ENCODE measurements at regions not wholly inside any gene's neighbourhood (a gene's known extent, or its start where the extent isn't known, plus 50 kb on each side); places are given as distances from the start of the nearest gene placed in this dataset.

- FAIRE-seq (no peak), DNase-seq (ENCODE audit: low spot score) (no peak), ATAC-seq (no peak)
- 9% methylated on average over 2 of the region's 2 CpGs for WGBS (ENCODE audit: low lambda C conversion rate)
- Histone ChIP-seq H3K36me3 (replicated peaks in 1 of 2; ENCODE audit: control insufficient read depth in 1 of 2, insufficient read depth in 2 of 2, low read length in 2 of 2) (no peaks in the 10 kb centered on the region), H3K27ac (ENCODE audit: extremely low read length, insufficient read depth, low read length) (no peak overlapping the region), H3K4me2 (ENCODE audit: low read depth, low read length) (no peak overlapping the region), H3K79me2 (ENCODE audit: insufficient read depth, low read length) (no peaks in the 10 kb centered on the region), H2AFZ (ENCODE audit: low read length) (no peak overlapping the region), H3K4me1 (ENCODE audit: insufficient read depth, low read length) (no peaks in the 10 kb centered on the region), H4K20me1 (ENCODE audit: insufficient read depth, low read length) (no peaks in the 10 kb centered on the region), H3K9ac (ENCODE audit: insufficient read depth, low read depth, low read length) (no peak overlapping the region), H3K4me3 (replicated peaks in 1 of 3; ENCODE audit: insufficient read depth in 1 of 3, low read depth in 2 of 3, low read length in 3 of 3) (no peak overlapping the region), H3K27me3 (ENCODE audit: control insufficient read depth in 1 of 2, insufficient read depth in 2 of 2, low read length in 2 of 2) (no peaks in the 10 kb centered on the region), H3K9me3 (ENCODE audit: low read length) (no peaks in the 10 kb centered on the region)
- no TSS peak for BruUV-seq (replicated peaks)
- ChIA-PET POLR2A (no interaction called here), CTCF (ENCODE audit: low intra/inter-chr PET ratio, low total read pairs) (no interaction called here)
- in situ Hi-C loops (cut with HindIII; ENCODE audit: extremely low pct_ligation_motif_present, low pct_unique_long_range_greater_than_20kb) = no loop called here
- TF ChIP-seq CHD2 (IDR thresholded peaks at IDR 0.05; ENCODE audit: low read depth, low read length) = no peak
- TF ChIP-seq ZNF614 (CRISPR knock-in tag; IDR thresholded peaks at IDR 0.05; ENCODE audit: borderline replicate concordance) = no peak
- no peak for TF ChIP-seq HOXA3 (CRISPR knock-in tag; IDR thresholded peaks at IDR 0.05)
- no peak for TF ChIP-seq RELA (CRISPR knock-in tag; IDR thresholded peaks at IDR 0.05)
- no peak for TF ChIP-seq ZNF570 (CRISPR knock-in tag; IDR thresholded peaks at IDR 0.05; ENCODE audit: borderline replicate concordance)
- TF ChIP-seq HNF1A (IDR thresholded peaks at IDR 0.05; ENCODE audit: low read depth) = no peak
- no peak for TF ChIP-seq HNF1A (CRISPR knock-in tag; IDR thresholded peaks at IDR 0.05; ENCODE audit: borderline replicate concordance)
- TF ChIP-seq NFATC3 (CRISPR knock-in tag; IDR thresholded peaks at IDR 0.05) = no peak
- TF ChIP-seq SRY (CRISPR knock-in tag; IDR thresholded peaks at IDR 0.05) = no peak
- no peak for TF ChIP-seq HOXD1 (CRISPR knock-in tag; IDR thresholded peaks at IDR 0.05)
- no peak for TF ChIP-seq ZNF562 (CRISPR knock-in tag; IDR thresholded peaks at IDR 0.05; ENCODE audit: borderline replicate concordance)
- no peak for TF ChIP-seq ZNF232 (CRISPR knock-in tag; IDR thresholded peaks at IDR 0.05; ENCODE audit: borderline replicate concordance)
- no peak for TF ChIP-seq CCAR2 (optimal IDR thresholded peaks at IDR 0.05; ENCODE audit: low read depth, low read length)
- TF ChIP-seq IKZF1 (IDR thresholded peaks at IDR 0.05) = no peak
- TF ChIP-seq ZNF12 (CRISPR knock-in tag; IDR thresholded peaks at IDR 0.05) = no peak
- no peak for TF ChIP-seq ZBTB1 (CRISPR knock-in tag; IDR thresholded peaks at IDR 0.05; ENCODE audit: borderline replicate concordance)
- TF ChIP-seq SRSF9 (IDR thresholded peaks at IDR 0.05; ENCODE audit: borderline replicate concordance, insufficient read depth, low read depth, low read length, poor library complexity, severe bottlenecking) = no peak
- no peak for TF ChIP-seq SPEN (CRISPR knock-in tag; IDR thresholded peaks at IDR 0.05; ENCODE audit: low read depth)
- TF ChIP-seq ZNF235 (CRISPR knock-in tag; IDR thresholded peaks at IDR 0.05; ENCODE audit: borderline replicate concordance) = no peak
- intact Hi-C loops (cut with micrococcal nuclease; ENCODE audit: unreplicated experiment) = no loop called here
These were observed 146.8 kb downstream of the EMP1 start for GRCh38 chr12:13343375-13343774.

Data from HepG2 (cell line).